Iris pigment epithelial cell (primary cell): ENCODE measurements at regions not wholly inside any gene's neighbourhood (a gene's known extent, or its start where the extent isn't known, plus 50 kb on each side); places are given as distances from the start of the nearest gene placed in this dataset.

Experiments
- DNase-seq: peaks from one replicate; pipeline ENCODE4 v3.0.0-alpha.2; 2011; ENCODE audit warnings: low read depth

- no peak for DNase-seq
Measured at GRCh38 chr10:132135053-132135872, 51.5 kb upstream of the DPYSL4 start.

GRCh38 chr10:132136097-132136521 lies 50.6 kb upstream of the DPYSL4 start:
- DNase-seq = no peak

- DNase-seq = no peak
Measured at GRCh38 chr10:132136689-132137088, 50.1 kb upstream of the DPYSL4 start.
